ENCODE measurements at regions not wholly inside any gene's neighbourhood (a gene's known extent, or its start where the extent isn't known, plus 50 kb on each side); places are given as distances from the start of the nearest gene placed in this dataset.

DNA sequence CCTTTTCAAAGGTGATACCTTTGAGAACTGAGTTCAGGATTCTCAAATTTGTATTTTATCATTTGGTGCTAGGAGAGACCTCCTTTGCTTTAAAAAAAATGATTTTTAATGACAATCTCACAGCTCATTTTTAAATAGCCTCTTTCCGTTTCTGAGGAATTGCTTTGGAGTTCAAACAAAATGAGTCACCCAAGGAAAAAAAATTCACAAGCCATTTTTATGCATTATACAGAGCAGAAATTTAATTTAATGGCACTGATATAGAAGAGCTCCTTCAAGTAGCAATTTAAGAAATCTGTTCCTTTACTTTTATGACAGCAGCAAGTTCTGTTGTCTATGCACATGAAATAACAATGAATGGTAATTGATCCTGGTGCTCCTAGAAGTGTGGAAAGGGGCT, 337.9 kb upstream of the KCNMB2 start:
- intact Hi-C loops (cut with micrococcal nuclease): no loop called here
- H3K79me2 ChIP-seq (ENCODE audit: control insufficient read depth, insufficient read depth, low read length): no peaks in the 10 kb centered on the region
- H3K4me1 Mint-ChIP-seq: no peaks in the 10 kb centered on the region
- H3K36me3 ChIP-seq (replicated peaks in 1 of 2; ENCODE audit: control extremely low read depth in 1 of 2, control insufficient read depth in 1 of 2, extremely low read depth in 1 of 2, insufficient read depth in 2 of 2, low read length in 1 of 2): no peaks in the 10 kb centered on the region
- no peak overlapping the region for H3K27ac Mint-ChIP-seq
- no CpG with 5 or more reads among the region's 1 CpG for WGBS (ENCODE audit: insufficient coverage)
- H3K4me3 ChIP-seq (ENCODE audit: control extremely low read depth in 1 of 5, extremely low read depth in 1 of 5, insufficient read depth in 1 of 5, low read depth in 2 of 5, low read length in 4 of 5): no peak overlapping the region
- TF ChIP-seq, protein P1, sequence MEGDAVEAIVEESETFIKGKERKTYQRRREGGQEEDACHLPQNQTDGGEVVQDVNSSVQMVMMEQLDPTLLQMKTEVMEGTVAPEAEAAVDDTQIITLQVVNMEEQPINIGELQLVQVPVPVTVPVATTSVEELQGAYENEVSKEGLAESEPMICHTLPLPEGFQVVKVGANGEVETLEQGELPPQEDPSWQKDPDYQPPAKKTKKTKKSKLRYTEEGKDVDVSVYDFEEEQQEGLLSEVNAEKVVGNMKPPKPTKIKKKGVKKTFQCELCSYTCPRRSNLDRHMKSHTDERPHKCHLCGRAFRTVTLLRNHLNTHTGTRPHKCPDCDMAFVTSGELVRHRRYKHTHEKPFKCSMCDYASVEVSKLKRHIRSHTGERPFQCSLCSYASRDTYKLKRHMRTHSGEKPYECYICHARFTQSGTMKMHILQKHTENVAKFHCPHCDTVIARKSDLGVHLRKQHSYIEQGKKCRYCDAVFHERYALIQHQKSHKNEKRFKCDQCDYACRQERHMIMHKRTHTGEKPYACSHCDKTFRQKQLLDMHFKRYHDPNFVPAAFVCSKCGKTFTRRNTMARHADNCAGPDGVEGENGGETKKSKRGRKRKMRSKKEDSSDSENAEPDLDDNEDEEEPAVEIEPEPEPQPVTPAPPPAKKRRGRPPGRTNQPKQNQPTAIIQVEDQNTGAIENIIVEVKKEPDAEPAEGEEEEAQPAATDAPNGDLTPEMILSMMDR (IDR thresholded peaks at IDR 0.05): no peak
- no peak for TF ChIP-seq EZH2 (IDR thresholded peaks at IDR 0.05; ENCODE audit: borderline replicate concordance, insufficient read depth, low read depth, low read length, poor library complexity, severe bottlenecking)
- H3K4me3 Mint-ChIP-seq: no peak overlapping the region
- H3K4me2 ChIP-seq (replicated peaks; ENCODE audit: low read depth, low read length, poor library complexity, severe bottlenecking): no peak overlapping the region
- no peaks in the 10 kb centered on the region for H3K9me3 Mint-ChIP-seq (ENCODE audit: insufficient read depth)
- H2AFZ ChIP-seq (ENCODE audit: insufficient read depth, low read depth, low read length, poor library complexity, severe bottlenecking): no peak overlapping the region
- H3K27me3 Mint-ChIP-seq: no peaks in the 10 kb centered on the region
- no peaks in the 10 kb centered on the region for H3K27me3 ChIP-seq (replicated peaks in 1 of 4; ENCODE audit: control extremely low read depth in 1 of 4, control insufficient read depth in 3 of 4, insufficient read depth in 4 of 4, low read length in 3 of 4)
- no peaks in the 10 kb centered on the region for H3K4me1 ChIP-seq (ENCODE audit: control insufficient read depth in 2 of 2, insufficient read depth in 2 of 2, low read length in 2 of 2)
- ChIA-PET POLR2A (no interaction called here), CTCF (no interaction called here)
- no peak overlapping the region for H3K27ac ChIP-seq (ENCODE audit: low read length in 2 of 2)
- H4K20me1 ChIP-seq (ENCODE audit: control insufficient read depth, insufficient read depth, low read length, poor library complexity, severe bottlenecking): no peaks in the 10 kb centered on the region
- ATAC-seq (ENCODE audit: low read depth) (no peak), DNase-seq (no peak)
- no peak overlapping the region for H3K9ac ChIP-seq (ENCODE audit: low read length)
- no peaks in the 10 kb centered on the region for H3K9me3 ChIP-seq (ENCODE audit: control extremely low read depth in 1 of 3, control insufficient read depth in 2 of 3, insufficient read depth in 1 of 3, low read length in 2 of 3)

DNA sequence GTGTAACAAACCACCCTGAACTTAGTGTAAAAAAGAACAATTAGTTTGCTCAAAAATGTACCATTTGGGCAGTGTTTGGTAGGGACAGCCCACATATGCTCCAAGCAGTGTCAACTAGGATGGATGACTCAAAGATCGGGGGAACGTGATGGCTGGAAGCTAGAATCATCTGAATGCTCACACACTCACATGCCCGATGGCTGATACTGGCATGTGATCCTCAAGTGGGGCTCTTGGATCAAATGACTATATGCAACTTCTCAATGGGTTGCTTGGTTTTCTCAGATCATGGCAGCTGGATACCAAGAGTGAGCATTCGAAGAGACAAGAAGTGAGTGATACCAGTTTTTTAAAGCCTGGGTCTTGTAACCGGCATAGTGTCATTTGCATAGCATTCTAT, 335.9 kb upstream of the KCNMB2 start:
- no peak for ATAC-seq (ENCODE audit: low read depth)
- Mint-ChIP-seq H3K4me1 (no peaks in the 10 kb centered on the region), H3K9me3 (ENCODE audit: insufficient read depth) (no peaks in the 10 kb centered on the region), H3K27ac (no peak overlapping the region), H3K27me3 (no peaks in the 10 kb centered on the region), H3K4me3 (no peak overlapping the region)
- ChIA-PET POLR2A (no interaction called here), CTCF (no interaction called here)
- Histone ChIP-seq H3K4me1 (ENCODE audit: control insufficient read depth in 2 of 2, insufficient read depth in 2 of 2, low read length in 2 of 2) (no peaks in the 10 kb centered on the region), H4K20me1 (ENCODE audit: control insufficient read depth, insufficient read depth, low read length, poor library complexity, severe bottlenecking) (no peaks in the 10 kb centered on the region), H3K4me2 (replicated peaks; ENCODE audit: low read depth, low read length, poor library complexity, severe bottlenecking) (no peak overlapping the region), H3K27ac (ENCODE audit: low read length in 2 of 2) (no peak overlapping the region), H3K27me3 (replicated peaks in 1 of 4; ENCODE audit: control extremely low read depth in 1 of 4, control insufficient read depth in 3 of 4, insufficient read depth in 4 of 4, low read length in 3 of 4) (no peaks in the 10 kb centered on the region), H3K9ac (ENCODE audit: low read length) (no peak overlapping the region), H2AFZ (ENCODE audit: insufficient read depth, low read depth, low read length, poor library complexity, severe bottlenecking) (no peak overlapping the region), H3K79me2 (ENCODE audit: control insufficient read depth, insufficient read depth, low read length) (no peaks in the 10 kb centered on the region), H3K4me3 (ENCODE audit: control extremely low read depth in 1 of 5, extremely low read depth in 1 of 5, insufficient read depth in 1 of 5, low read depth in 2 of 5, low read length in 4 of 5) (no peak overlapping the region), H3K36me3 (replicated peaks in 1 of 2; ENCODE audit: control extremely low read depth in 1 of 2, control insufficient read depth in 1 of 2, extremely low read depth in 1 of 2, insufficient read depth in 2 of 2, low read length in 1 of 2) (no peaks in the 10 kb centered on the region), H3K9me3 (ENCODE audit: control extremely low read depth in 1 of 3, control insufficient read depth in 2 of 3, insufficient read depth in 1 of 3, low read length in 2 of 3) (no peaks in the 10 kb centered on the region)
- DNase-seq: no peak
- 89% methylated on average over 5 of the region's 5 CpGs for WGBS (ENCODE audit: insufficient coverage)
- TF ChIP-seq, protein P1 (IDR thresholded peaks at IDR 0.05): no peak
- TF ChIP-seq EZH2 (IDR thresholded peaks at IDR 0.05; ENCODE audit: borderline replicate concordance, insufficient read depth, low read depth, low read length, poor library complexity, severe bottlenecking): no peak
- intact Hi-C loops (cut with micrococcal nuclease): no loop called here
